HG03196 (cell line): ENCODE measurements at regions not wholly inside any gene's neighbourhood (a gene's known extent, or its start where the extent isn't known, plus 50 kb on each side); places are given as distances from the start of the nearest gene placed in this dataset.
"Not testable (repeated sequence)": the region's sequence is repeated elsewhere in the genome, so short reads cannot be mapped to it uniquely, and the experiment has no call there.

Experiments used
- ATAC-seq: cut with Tn5 transposase; IDR thresholded peaks from one replicate; pipeline ENCODE4 v1.9.1; 2021; ENCODE audit not compliant: unreplicated experiment

- ATAC-seq = not testable (repeated sequence)
Measured at GRCh38 chr1:242914729-242915128, 340.4 kb downstream of the CEP170 start.

GRCh38 chr1:242912855-242913254, 342.2 kb downstream of the CEP170 start:
- not testable (repeated sequence) for ATAC-seq

- ATAC-seq = not testable (repeated sequence)
Measured at GRCh38 chr1:242900558-242900957, 354.5 kb downstream of the CEP170 start.

GRCh38 chr1:242890192-242890741, 364.8 kb downstream of the CEP170 start:
- no peak for ATAC-seq

- peak; percentile 98 for ATAC-seq
Measured at GRCh38 chr1:242886137-242886536, 361.6 kb upstream of the PLD5 start.

- not testable (repeated sequence) for ATAC-seq
Measured at GRCh38 chr1:242880022-242880421, 355.5 kb upstream of the PLD5 start.

GRCh38 chr1:242877743-242878142, 353.2 kb upstream of the PLD5 start:
- no peak for ATAC-seq

- no peak for ATAC-seq
Measured at GRCh38 chr1:242877229-242877628, 352.7 kb upstream of the PLD5 start.

- ATAC-seq = no peak
Measured at GRCh38 chr1:242876030-242876429, 351.5 kb upstream of the PLD5 start.

- no peak for ATAC-seq
Measured at GRCh38 chr1:242873661-242874060, 349.2 kb upstream of the PLD5 start.

- no peak for ATAC-seq
Measured at GRCh38 chr1:242872521-242872920, 348.0 kb upstream of the PLD5 start.

GRCh38 chr1:242871471-242872030, 347.1 kb upstream of the PLD5 start:
- ATAC-seq = no peak

GRCh38 chr1:242870966-242871365, 346.5 kb upstream of the PLD5 start:
- peak; percentile 46 for ATAC-seq

- no peak for ATAC-seq
Measured at GRCh38 chr1:242856289-242856688, 331.8 kb upstream of the PLD5 start.

- ATAC-seq = no peak
Measured at GRCh38 chr1:242854466-242854865, 330.0 kb upstream of the PLD5 start.

GRCh38 chr1:242847390-242847993, 323.0 kb upstream of the PLD5 start:
- ATAC-seq = no peak

- ATAC-seq = no peak
Measured at GRCh38 chr1:242842094-242842493, 317.6 kb upstream of the PLD5 start.

GRCh38 chr1:242839101-242839500, 314.6 kb upstream of the PLD5 start:
- no peak for ATAC-seq

- ATAC-seq = no peak
Measured at GRCh38 chr1:242836423-242836822, 311.9 kb upstream of the PLD5 start.

- no peak for ATAC-seq
Measured at GRCh38 chr1:242828828-242829227, 304.3 kb upstream of the PLD5 start.

GRCh38 chr1:242828199-242828598, 303.7 kb upstream of the PLD5 start:
- no peak for ATAC-seq

- no peak for ATAC-seq
Measured at GRCh38 chr1:242827538-242827937, 303.0 kb upstream of the PLD5 start.
